Astrocyte of the cerebellum (primary cell): ENCODE measurements at regions not wholly inside any gene's neighbourhood (a gene's known extent, or its start where the extent isn't known, plus 50 kb on each side); places are given as distances from the start of the nearest gene placed in this dataset.

Experiments
- DNase-seq: peaks from one replicate; pipeline ENCODE4 v3.0.0-alpha.2; 2011; ENCODE audit warnings: low read depth
- H3K4me3 ChIP-seq: 2 replicates; pipeline ENCODE4 v1.5.1; 2011; ENCODE audit warnings: mild to moderate bottlenecking, low read depth, low read length, moderate library complexity
- CTCF ChIP-seq: IDR thresholded peaks from 2 replicates; pipeline ENCODE4 v1.5.1; 2012; ENCODE audit warnings: low read length, low read depth, moderate library complexity, mild to moderate bottlenecking; ENCODE audit errors: missing control alignments
- in situ Hi-C: cut with HindIII; loops from 2 replicates; pipeline ENCODE4 v1.10.0; 2017; ENCODE audit warnings: low sequenced_read_pairs

DNA sequence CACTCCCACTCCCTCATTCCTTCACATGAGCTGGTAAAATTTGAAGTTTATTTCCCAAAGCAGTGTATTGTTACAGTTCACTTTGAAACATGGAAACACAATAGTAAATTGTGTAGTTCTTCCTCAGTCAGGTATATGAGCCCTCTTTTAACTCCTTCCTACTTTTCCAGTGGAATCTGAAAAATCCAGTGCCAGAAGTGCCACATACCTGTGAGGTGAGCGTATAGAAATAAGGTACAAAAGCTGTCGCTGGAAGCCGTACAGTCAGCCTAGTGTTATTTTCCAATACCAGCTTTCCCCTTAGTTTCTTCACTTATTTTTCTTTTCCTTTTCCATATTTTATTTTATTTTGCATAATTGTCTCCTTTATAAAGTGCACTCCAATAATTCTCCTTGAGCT is 81.7 kb upstream of the CADM2 start:
- no peak for TF ChIP-seq CTCF
- H3K4me3 ChIP-seq = no peak overlapping the region
- in situ Hi-C loops = no loop called here
- no peak for DNase-seq

GRCh38 chr3:84881288-84881687 is 77.5 kb upstream of the CADM2 start:
- no peak for DNase-seq
- TF ChIP-seq CTCF = no peak
- in situ Hi-C loops = no loop called here
- H3K4me3 ChIP-seq = no peak overlapping the region

GRCh38 chr3:84885199-84885882 is 73.4 kb upstream of the CADM2 start:
- no peak for TF ChIP-seq CTCF
- DNase-seq = no peak
- H3K4me3 ChIP-seq = no peak overlapping the region
- in situ Hi-C loops = no loop called here

- H3K4me3 ChIP-seq = no peak overlapping the region
- TF ChIP-seq CTCF = no peak
- no peak for DNase-seq
- in situ Hi-C loops = no loop called here
These were observed 66.9 kb upstream of the CADM2 start for GRCh38 chr3:84891851-84892250.

DNA sequence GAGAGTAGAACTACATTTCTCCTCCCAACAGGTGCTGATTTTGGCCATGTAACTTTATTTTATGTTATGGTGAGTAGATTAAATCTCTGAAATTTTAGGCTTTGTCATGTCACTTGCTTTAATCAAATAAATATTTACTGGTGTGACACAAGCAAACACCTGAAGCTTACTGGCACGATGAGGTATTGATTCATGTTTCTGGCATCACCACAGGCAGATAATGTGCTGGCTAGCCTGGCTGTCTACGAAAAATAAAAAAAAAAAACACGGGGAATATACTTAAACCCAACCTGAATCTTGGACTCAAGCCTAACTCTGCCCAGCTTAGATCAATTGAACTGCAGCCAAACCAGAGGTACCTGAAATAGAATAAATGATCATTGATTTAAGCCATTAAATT is 65.6 kb upstream of the CADM2 start:
- DNase-seq = no peak
- no peak overlapping the region for H3K4me3 ChIP-seq
- TF ChIP-seq CTCF = no peak
- in situ Hi-C loops = no loop called here

- no peak for TF ChIP-seq CTCF
- in situ Hi-C loops = no loop called here
- no peak for DNase-seq
- H3K4me3 ChIP-seq = no peak overlapping the region
These were observed 54.6 kb upstream of the CADM2 start for GRCh38 chr3:84904212-84904611.
